ENCODE measurements at regions not wholly inside any gene's neighbourhood (a gene's known extent, or its start where the extent isn't known, plus 50 kb on each side); places are given as distances from the start of the nearest gene placed in this dataset.

GRCh38 chr17:77308861-77309726, 168.3 kb downstream of the SEC14L1 start:
- no peak for DNase-seq

GRCh38 chr17:77310336-77310735, 169.6 kb downstream of the SEC14L1 start:
- DNase-seq: no peak

GRCh38 chr17:77311371-77311981, 170.7 kb downstream of the SEC14L1 start:
- no peak for DNase-seq

GRCh38 chr17:77312061-77312701, 171.4 kb downstream of the SEC14L1 start:
- DNase-seq: no peak

- no peak for DNase-seq
Measured at GRCh38 chr17:77312786-77313599, 172.2 kb downstream of the SEC14L1 start.

- no peak for DNase-seq
Measured at GRCh38 chr17:77313831-77314230, 173.1 kb downstream of the SEC14L1 start.

GRCh38 chr17:77314601-77315000, 173.8 kb downstream of the SEC14L1 start:
- DNase-seq: no peak

- DNase-seq: no peak
Measured at GRCh38 chr17:77315010-77315409, 174.2 kb downstream of the SEC14L1 start.

- DNase-seq: no peak
Measured at GRCh38 chr17:77315551-77316190, 174.9 kb downstream of the SEC14L1 start.

GRCh38 chr17:77316191-77316641, 175.4 kb downstream of the SEC14L1 start:
- DNase-seq: no peak

- no peak for DNase-seq
Measured at GRCh38 chr17:77316651-77317050, 175.9 kb downstream of the SEC14L1 start.

- DNase-seq: no peak
Measured at GRCh38 chr17:77317091-77317750, 176.5 kb downstream of the SEC14L1 start.

- DNase-seq: no peak
Measured at GRCh38 chr17:77318021-77318420, 177.3 kb downstream of the SEC14L1 start.

- DNase-seq: no peak
Measured at GRCh38 chr17:77318491-77319210, 177.9 kb downstream of the SEC14L1 start.

GRCh38 chr17:77319211-77320043, 178.7 kb downstream of the SEC14L1 start:
- peak; percentile 63 for DNase-seq

- DNase-seq: no peak
Measured at GRCh38 chr17:77320044-77320440, 179.3 kb downstream of the SEC14L1 start.

GRCh38 chr17:77320485-77321256, 179.9 kb downstream of the SEC14L1 start:
- DNase-seq: no peak

- DNase-seq: no peak
Measured at GRCh38 chr17:77321649-77322513, 181.1 kb downstream of the SEC14L1 start.
